Nephron progenitor cell (in vitro differentiated cells): ENCODE measurements at regions not wholly inside any gene's neighbourhood (a gene's known extent, or its start where the extent isn't known, plus 50 kb on each side); places are given as distances from the start of the nearest gene placed in this dataset.
"Not testable (repeated sequence)": the region's sequence is repeated elsewhere in the genome, so short reads cannot be mapped to it uniquely, and the experiment has no call there.

Experiments
- DNase-seq: peaks from one replicate; pipeline ENCODE4 v3.0.0; 2021
- H3K27ac Mint-ChIP-seq: 2 replicates; pipeline ENCODE4 v1.8.0; 2021; ENCODE audit warnings: mild to moderate bottlenecking, moderate library complexity, mixed read lengths
- H3K27me3 Mint-ChIP-seq: 2 replicates; pipeline ENCODE4 v1.8.0; 2021; ENCODE audit warnings: mild to moderate bottlenecking, low read depth, mixed read lengths; ENCODE audit not compliant: poor library complexity
- H3K36me3 Mint-ChIP-seq: 2 replicates; pipeline ENCODE4 v1.8.0; 2021; ENCODE audit warnings: low read depth, mixed read lengths
- H3K4me1 Mint-ChIP-seq: 2 replicates; pipeline ENCODE4 v1.8.0; 2021; ENCODE audit warnings: mixed read lengths
- H3K4me3 Mint-ChIP-seq: 2 replicates; pipeline ENCODE4 v1.8.0; 2021; ENCODE audit warnings: mild to moderate bottlenecking, moderate library complexity, mixed read lengths
- H3K9me3 Mint-ChIP-seq: 2 replicates; pipeline ENCODE4 v1.8.0; 2021; ENCODE audit warnings: mild to moderate bottlenecking, moderate library complexity, mixed read lengths
- TF ChIP-seq, protein P1 (sequence below): fragments of 200-600 bp; sonication (generic); IDR thresholded peaks from 2 replicates; pipeline ENCODE4 v1.5.0; 2021; ENCODE audit warnings: antibody characterized with exemption

DNA sequence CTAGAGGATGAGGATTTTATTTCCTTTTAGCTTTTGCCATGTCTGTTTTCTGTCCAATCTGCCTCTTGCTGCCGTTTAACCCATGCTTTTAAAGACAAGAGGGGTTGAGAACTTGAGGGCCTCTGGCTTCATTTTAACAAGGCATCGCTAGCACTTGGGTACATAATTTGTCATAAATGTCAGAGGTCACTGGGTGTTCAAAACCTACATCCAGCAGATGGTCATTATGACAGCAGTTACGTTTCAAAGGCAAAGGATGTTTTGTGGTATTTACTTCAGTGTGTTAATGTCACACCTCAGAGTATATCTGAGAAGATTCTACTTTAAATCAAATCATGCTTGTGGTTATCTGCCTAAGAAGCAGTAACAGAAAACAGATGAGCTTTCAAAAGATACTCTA is 918.3 kb downstream of the NR2F1-AS1 start:
- Mint-ChIP-seq H3K4me1 (peaks cover 13% of the 10 kb centered on the region), H3K4me3 (no peak overlapping the region)

DNA sequence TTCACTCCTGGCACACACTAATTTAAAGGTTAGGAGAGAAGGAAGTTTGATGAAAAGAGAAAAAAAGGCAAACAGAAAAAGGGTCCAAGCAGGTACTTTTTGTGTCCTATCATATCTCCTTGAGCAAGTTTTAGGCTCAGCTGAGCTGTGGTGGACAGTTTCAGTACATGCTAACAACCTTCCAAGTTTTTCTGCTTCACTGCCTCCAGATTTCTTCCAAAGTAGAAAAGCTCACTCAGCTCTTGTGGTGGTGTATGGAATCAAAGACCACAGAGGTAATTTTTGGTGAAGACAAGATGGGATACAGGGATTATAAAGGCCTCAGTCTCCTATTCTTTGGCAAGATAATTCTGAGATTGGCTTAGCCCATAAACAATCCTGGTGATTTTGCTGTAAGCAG is 921.8 kb downstream of the NR2F1-AS1 start:
- Mint-ChIP-seq H3K36me3 (no peaks in the 10 kb centered on the region), H3K4me3 (no peak overlapping the region), H3K4me1 (peaks cover 13% of the 10 kb centered on the region), H3K27me3 (no peaks in the 10 kb centered on the region), H3K9me3 (no peaks in the 10 kb centered on the region), H3K27ac (peak overlapping the region; percentile 27)
- TF ChIP-seq, protein P1, sequence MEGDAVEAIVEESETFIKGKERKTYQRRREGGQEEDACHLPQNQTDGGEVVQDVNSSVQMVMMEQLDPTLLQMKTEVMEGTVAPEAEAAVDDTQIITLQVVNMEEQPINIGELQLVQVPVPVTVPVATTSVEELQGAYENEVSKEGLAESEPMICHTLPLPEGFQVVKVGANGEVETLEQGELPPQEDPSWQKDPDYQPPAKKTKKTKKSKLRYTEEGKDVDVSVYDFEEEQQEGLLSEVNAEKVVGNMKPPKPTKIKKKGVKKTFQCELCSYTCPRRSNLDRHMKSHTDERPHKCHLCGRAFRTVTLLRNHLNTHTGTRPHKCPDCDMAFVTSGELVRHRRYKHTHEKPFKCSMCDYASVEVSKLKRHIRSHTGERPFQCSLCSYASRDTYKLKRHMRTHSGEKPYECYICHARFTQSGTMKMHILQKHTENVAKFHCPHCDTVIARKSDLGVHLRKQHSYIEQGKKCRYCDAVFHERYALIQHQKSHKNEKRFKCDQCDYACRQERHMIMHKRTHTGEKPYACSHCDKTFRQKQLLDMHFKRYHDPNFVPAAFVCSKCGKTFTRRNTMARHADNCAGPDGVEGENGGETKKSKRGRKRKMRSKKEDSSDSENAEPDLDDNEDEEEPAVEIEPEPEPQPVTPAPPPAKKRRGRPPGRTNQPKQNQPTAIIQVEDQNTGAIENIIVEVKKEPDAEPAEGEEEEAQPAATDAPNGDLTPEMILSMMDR = no peak
- no peak for DNase-seq

More for the DNA sequence above, 918.3 kb downstream of the NR2F1-AS1 start:
- Mint-ChIP-seq H3K36me3 (no peaks in the 10 kb centered on the region), H3K27ac (no peak overlapping the region), H3K27me3 (no peaks in the 10 kb centered on the region), H3K9me3 (no peaks in the 10 kb centered on the region)
- no peak for DNase-seq
- TF ChIP-seq, protein P1 = no peak

DNA sequence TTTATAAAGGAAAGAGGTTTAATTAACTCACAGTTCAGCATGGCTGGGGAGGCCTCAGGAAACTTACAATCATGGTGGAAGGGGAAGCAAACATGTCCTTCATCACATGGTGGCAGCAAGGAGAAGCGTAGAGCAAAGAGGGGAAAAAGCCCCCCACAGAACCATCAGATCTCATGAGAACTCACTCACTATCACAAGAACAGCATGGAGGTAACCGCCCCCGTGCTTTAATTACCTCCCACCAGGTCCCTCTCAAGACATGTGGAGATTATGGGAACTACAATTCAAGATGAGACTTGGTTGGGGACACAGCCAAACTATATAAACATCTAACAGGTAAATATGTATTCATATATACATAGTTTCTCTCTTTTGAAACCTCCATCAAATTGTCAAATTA is 926.4 kb downstream of the NR2F1-AS1 start:
- H3K9me3 Mint-ChIP-seq, H3K4me1 Mint-ChIP-seq, H3K27me3 Mint-ChIP-seq, H3K27ac Mint-ChIP-seq, H3K4me3 Mint-ChIP-seq, DNase-seq, H3K36me3 Mint-ChIP-seq: not testable (repeated sequence)
- TF ChIP-seq, protein P1 = peak; percentile 19

DNA sequence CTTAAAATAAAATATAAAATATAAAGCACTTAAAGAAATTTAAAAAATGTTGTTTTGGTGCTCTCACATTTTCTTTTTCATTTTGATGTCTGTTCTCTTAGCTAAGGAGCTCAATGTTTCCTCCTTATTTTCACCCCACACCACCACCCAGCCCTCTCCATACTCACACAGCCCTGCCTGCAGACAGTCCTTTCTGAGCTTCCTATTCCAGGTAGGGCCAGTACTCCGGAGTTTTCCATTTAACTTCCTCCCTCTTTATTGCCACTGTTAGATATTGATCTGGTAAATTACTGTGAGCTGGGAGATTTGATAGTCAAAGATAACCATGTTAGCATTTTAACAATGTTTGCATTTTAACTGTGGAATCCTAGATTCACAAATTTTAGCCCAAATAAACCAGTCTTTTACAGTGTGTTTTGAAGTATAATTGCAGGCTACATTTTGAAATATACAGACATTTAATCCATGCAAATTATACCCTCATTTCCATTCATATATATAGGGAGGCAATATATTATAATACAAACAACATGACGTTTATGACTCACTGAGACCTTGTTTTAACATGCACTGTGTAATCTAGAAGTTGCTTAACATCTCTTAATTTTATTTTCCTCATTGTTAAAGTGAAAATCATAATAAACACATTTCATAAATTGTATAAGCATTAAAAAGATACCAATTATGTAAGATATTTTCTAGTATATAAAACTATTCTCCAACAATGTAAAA is 927.1 kb downstream of the NR2F1-AS1 start:
- Mint-ChIP-seq H3K36me3 (no peaks in the 10 kb centered on the region), H3K27me3 (no peaks in the 10 kb centered on the region), H3K9me3 (peaks cover 2% of the 10 kb centered on the region), H3K27ac (no peak overlapping the region), H3K4me1 (no peaks in the 10 kb centered on the region), H3K4me3 (no peak overlapping the region)
- TF ChIP-seq, protein P1 = no peak
- no peak for DNase-seq

DNA sequence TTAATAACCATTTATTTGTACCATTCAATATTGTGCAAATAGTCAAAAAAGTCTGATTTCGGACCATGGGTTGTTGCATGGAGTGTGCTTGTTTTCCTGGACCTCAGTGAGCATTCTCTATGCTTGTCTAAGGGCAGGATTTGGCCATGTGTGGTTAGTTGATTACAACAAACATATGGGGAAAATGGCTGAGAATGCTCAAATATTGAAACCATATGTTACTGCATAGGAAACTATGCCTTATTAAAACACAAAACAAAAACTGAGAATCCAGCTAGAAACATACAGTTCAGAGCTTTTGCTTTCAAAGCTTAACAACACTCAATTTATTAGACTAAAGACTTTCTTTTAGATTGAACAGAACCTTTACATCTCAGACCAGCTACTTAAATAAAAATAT is 928.3 kb downstream of the NR2F1-AS1 start:
- Mint-ChIP-seq H3K36me3 (no peaks in the 10 kb centered on the region), H3K4me1 (no peaks in the 10 kb centered on the region), H3K27ac (no peak overlapping the region), H3K4me3 (no peak overlapping the region), H3K9me3 (peaks cover 8% of the 10 kb centered on the region), H3K27me3 (no peaks in the 10 kb centered on the region)
- no peak for DNase-seq
- TF ChIP-seq, protein P1 = no peak

DNA sequence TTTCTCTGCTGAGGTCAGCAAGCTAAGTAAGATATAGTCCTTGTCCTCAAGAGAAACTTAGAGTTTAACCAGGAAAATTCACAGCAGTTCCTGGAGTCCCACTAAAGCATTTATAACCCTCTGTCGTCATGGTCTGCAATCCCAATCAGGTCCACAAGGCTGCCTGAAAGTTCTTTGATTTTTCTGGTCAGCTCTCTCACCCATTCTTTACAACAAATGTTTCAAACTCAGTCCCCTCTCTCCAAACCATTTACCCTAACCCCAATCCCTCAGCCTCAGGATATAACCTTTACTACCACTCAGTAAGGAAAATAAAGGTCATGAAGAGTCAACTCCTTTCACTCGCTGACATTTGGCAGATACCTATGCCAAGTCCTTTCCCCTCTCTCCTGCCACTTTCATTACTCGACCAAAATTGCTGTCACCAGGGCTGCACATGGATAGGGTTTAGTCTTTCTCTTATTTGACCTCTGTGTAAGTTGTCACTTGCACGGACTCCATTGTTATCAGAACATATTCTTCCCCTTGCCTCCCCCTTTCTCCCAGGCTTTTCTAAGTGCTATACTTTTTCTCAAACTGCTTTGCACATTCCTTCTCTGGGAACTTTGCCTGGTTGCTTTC is 936.6 kb downstream of the NR2F1-AS1 start:
- Mint-ChIP-seq H3K27ac (peak overlapping the region; percentile 96), H3K36me3 (no peaks in the 10 kb centered on the region), H3K27me3 (no peaks in the 10 kb centered on the region), H3K4me1 (peaks cover 61% of the 10 kb centered on the region), H3K4me3 (peak overlapping the region; percentile 24), H3K9me3 (peaks cover 21% of the 10 kb centered on the region)
- TF ChIP-seq, protein P1 = no peak
- no peak for DNase-seq
